GM20000 (cell line): ENCODE measurements at regions not wholly inside any gene's neighbourhood (a gene's known extent, or its start where the extent isn't known, plus 50 kb on each side); places are given as distances from the start of the nearest gene placed in this dataset.
"Not testable (repeated sequence)": the region's sequence is repeated elsewhere in the genome, so short reads cannot be mapped to it uniquely, and the experiment has no call there.

Experiments
- DNase-seq: peaks from one replicate; pipeline ENCODE4 v3.0.0; 2012; ENCODE audit warnings: low spot score
- CTCF ChIP-seq: IDR thresholded peaks from 2 replicates; pipeline ENCODE4 v1.5.1; 2012; ENCODE audit warnings: mild to moderate bottlenecking, control low read depth; ENCODE audit errors: extremely low read depth, missing control alignments

GRCh38 chr1:10943991-10944730 lies 68.3 kb upstream of the TARDBP start:
- no peak for TF ChIP-seq CTCF
- DNase-seq, result no peak

- DNase-seq, result no peak
- no peak for TF ChIP-seq CTCF
Observed at GRCh38 chr1:10945991-10946509, 66.4 kb upstream of the TARDBP start.

- TF ChIP-seq CTCF, result no peak
- no peak for DNase-seq
Observed at GRCh38 chr1:10947181-10947580, 65.3 kb upstream of the TARDBP start.

GRCh38 chr1:10947691-10948462 lies 64.6 kb upstream of the TARDBP start:
- no peak for DNase-seq
- TF ChIP-seq CTCF, result no peak

- no peak for TF ChIP-seq CTCF
- no peak for DNase-seq
Observed at GRCh38 chr1:10948463-10948775, 64.0 kb upstream of the TARDBP start.

- DNase-seq, result no peak
- no peak for TF ChIP-seq CTCF
Observed at GRCh38 chr1:10950316-10951172, 61.9 kb upstream of the TARDBP start.

- DNase-seq, result not testable (repeated sequence)
Observed at GRCh38 chr1:10951298-10951697, 61.2 kb upstream of the TARDBP start.
